NCI-H1417 treated with DMSO at 0.1 percent for 48 hours (cell line): ENCODE measurements at regions not wholly inside any gene's neighbourhood (a gene's known extent, or its start where the extent isn't known, plus 50 kb on each side); places are given as distances from the start of the nearest gene placed in this dataset.
"Not testable (repeated sequence)": the region's sequence is repeated elsewhere in the genome, so short reads cannot be mapped to it uniquely, and the experiment has no call there.

Source experiments
- DNase-seq: peaks from one replicate; lab custom pipeline; 2025; lab: John Stamatoyannopoulos, UW

- DNase-seq, result no peak
Observed at GRCh38 chr3:110940055-110940454, 131.6 kb upstream of the NECTIN3 start.

GRCh38 chr3:110944782-110945181 is 126.8 kb upstream of the NECTIN3 start:
- DNase-seq, result no peak

- no peak for DNase-seq
Observed at GRCh38 chr3:110946810-110947209, 124.8 kb upstream of the NECTIN3 start.

- DNase-seq, result not testable (repeated sequence)
Observed at GRCh38 chr3:110949194-110949593, 122.4 kb upstream of the NECTIN3 start.

- no peak for DNase-seq
Observed at GRCh38 chr3:110955301-110955880, 116.2 kb upstream of the NECTIN3 start.

- no peak for DNase-seq
Observed at GRCh38 chr3:110956081-110956480, 115.5 kb upstream of the NECTIN3 start.

GRCh38 chr3:110957247-110958025 is 114.2 kb upstream of the NECTIN3 start:
- no peak for DNase-seq

GRCh38 chr3:110958313-110959147 is 113.1 kb upstream of the NECTIN3 start:
- DNase-seq, result no peak

- DNase-seq, result no peak
Observed at GRCh38 chr3:110965976-110966375, 105.6 kb upstream of the NECTIN3 start.

- no peak for DNase-seq
Observed at GRCh38 chr3:110966966-110967663, 104.5 kb upstream of the NECTIN3 start.

GRCh38 chr3:110968076-110968475 is 103.5 kb upstream of the NECTIN3 start:
- DNase-seq, result no peak

- DNase-seq, result no peak
Observed at GRCh38 chr3:110969229-110970211, 102.1 kb upstream of the NECTIN3 start.

- DNase-seq, result no peak
Observed at GRCh38 chr3:110971010-110971601, 100.5 kb upstream of the NECTIN3 start.

- no peak for DNase-seq
Observed at GRCh38 chr3:110973263-110973895, 98.2 kb upstream of the NECTIN3 start.

- DNase-seq, result no peak
Observed at GRCh38 chr3:110974902-110975301, 96.7 kb upstream of the NECTIN3 start.

- no peak for DNase-seq
Observed at GRCh38 chr3:110984456-110985250, 87.0 kb upstream of the NECTIN3 start.

- no peak for DNase-seq
Observed at GRCh38 chr3:110989446-110989845, 82.2 kb upstream of the NECTIN3 start.

- DNase-seq, result peak; percentile 41
Observed at GRCh38 chr3:110995461-110996231, 76.0 kb upstream of the NECTIN3 start.
